H1 (cell line): ENCODE measurements at regions not wholly inside any gene's neighbourhood (a gene's known extent, or its start where the extent isn't known, plus 50 kb on each side); places are given as distances from the start of the nearest gene placed in this dataset.

ENCODE experiments used
- CTCF ChIA-PET: fragments of 300-600 bp; sonication (Branson Sonifier 250); formaldehyde crosslinking; loops from one replicate; lab custom pipeline; 2021; ENCODE audit not compliant: partially characterized antibody; lab: Charles Lee
- POLR2A ChIA-PET: fragments of 300-600 bp; sonication (Branson Sonifier 250); formaldehyde crosslinking; loops from one replicate; lab custom pipeline; 2021; ENCODE audit warnings: inconsistent platforms; ENCODE audit not compliant: partially characterized antibody; lab: Charles Lee
- DNase-seq, 2 experiments: peaks; one replicate each; pipeline versions ENCODE4 v3.0.0 to v3.0.0-alpha.2; 2010 to 2022; ENCODE audit warnings: low spot score in 2 of 2, low read depth in 1 of 2, mixed read lengths in 1 of 2
- FAIRE-seq: peaks from 2 replicates; lab custom pipeline; 2011; peaks lifted over from hg19 to GRCh38; lab: Jason Lieb, UNC
- H2AFZ ChIP-seq: 2 replicates; pipeline ENCODE4 v1.8.1; 2012; ENCODE audit warnings: low read length, inconsistent platforms
- H2AK5ac ChIP-seq: 2 replicates; pipeline ENCODE4 v1.6.1; 2013; ENCODE audit warnings: low read depth, low read length
- H2BK120ac ChIP-seq: replicated peaks from 2 replicates; pipeline ENCODE3; 2013; ENCODE audit warnings: low read depth, low read length, inconsistent platforms
- H2BK12ac ChIP-seq: 2 replicates; pipeline ENCODE4 v1.6.1; 2013; ENCODE audit warnings: low read depth, low read length
- H2BK15ac ChIP-seq: 2 replicates; pipeline ENCODE4 v1.6.1; 2013; ENCODE audit warnings: low read length
- H2BK20ac ChIP-seq: 2 replicates; pipeline ENCODE4 v1.6.1; 2013; ENCODE audit warnings: low read length
- H2BK5ac ChIP-seq: 2 replicates; pipeline ENCODE4 v1.6.1; 2013; ENCODE audit warnings: low read depth, low read length
- H3K14ac ChIP-seq: 2 replicates; pipeline ENCODE4 v1.6.1; 2013; ENCODE audit warnings: inconsistent platforms; ENCODE audit not compliant: insufficient read length
- H3K18ac ChIP-seq: 2 replicates; pipeline ENCODE4 v1.6.1; 2013; ENCODE audit warnings: low read length; ENCODE audit errors: extremely low read depth
- H3K23ac ChIP-seq: 2 replicates; pipeline ENCODE4 v1.6.1; 2013; ENCODE audit warnings: inconsistent platforms; ENCODE audit not compliant: insufficient read length
- H3K23me2 ChIP-seq: 2 replicates; pipeline ENCODE4 v1.6.1; 2013; ENCODE audit warnings: low read depth, low read length
- H3K27ac ChIP-seq: 2 replicates; pipeline ENCODE4 v1.6.1; 2011; ENCODE audit warnings: low read depth, low read length, inconsistent platforms
- H3K27me3 ChIP-seq, 4 experiments: replicated peaks in 1 of 4; 1 replicate in 1 of 4; 2 replicates in 3 of 4; pipeline versions ENCODE4 v1.6.1 to v1.8.1; 2011 to 2013; ENCODE audit warnings: low read length in 3 of 4, mild to moderate bottlenecking in 3 of 4, inconsistent platforms in 2 of 4, mixed read lengths in 2 of 4, moderate library complexity in 1 of 4; ENCODE audit not compliant: control insufficient read depth in 3 of 4, insufficient read depth in 3 of 4; ENCODE audit errors: extremely low read depth in 1 of 4
- H3K36me3 ChIP-seq, 4 experiments: 2 replicates each; pipeline versions ENCODE4 v1.6.1 to v1.8.1; 2011 to 2013; ENCODE audit warnings: mild to moderate bottlenecking in 4 of 4, low read length in 3 of 4, moderate library complexity in 2 of 4, control low read depth in 1 of 4, inconsistent platforms in 1 of 4; ENCODE audit not compliant: insufficient read depth in 4 of 4, control insufficient read depth in 2 of 4
- H3K4ac ChIP-seq: replicated peaks from 2 replicates; pipeline ENCODE3; 2013; ENCODE audit warnings: low read length, low read depth, mixed read lengths, inconsistent platforms; ENCODE audit not compliant: insufficient read length
- H3K4me1 ChIP-seq, 4 experiments: replicated peaks in 1 of 4; 1 replicate in 1 of 4; 2 replicates in 3 of 4; pipeline versions ENCODE4 v1.6.1 to v1.8.1; 2011 to 2013; ENCODE audit warnings: low read length in 3 of 4, inconsistent platforms in 2 of 4, mixed read lengths in 1 of 4; ENCODE audit not compliant: insufficient read depth in 4 of 4, control insufficient read depth in 3 of 4
- H3K4me2 ChIP-seq, 2 experiments: 2 replicates each; pipeline versions ENCODE4 v1.6.1 to v1.8.1; 2011 to 2013; ENCODE audit warnings: low read depth in 2 of 2, low read length in 2 of 2, control low read depth in 1 of 2, inconsistent platforms in 1 of 2, mild to moderate bottlenecking in 1 of 2; ENCODE audit not compliant: insufficient read depth in 1 of 2
- H3K4me3 ChIP-seq, 4 experiments: fragments of 200-600, 300-600 bp in 1 of 4; sonication (generic), shearing (Covaris generic), sonication (Bioruptor Twin) in 1 of 4; 2 replicates each; pipeline versions ENCODE4 v1.5.1 to v1.8.1; 2011 to 2016; ENCODE audit warnings: low read length in 4 of 4, low read depth in 3 of 4, control low read depth in 2 of 4, inconsistent platforms in 2 of 4, mild to moderate bottlenecking in 2 of 4, mixed read lengths in 1 of 4, moderate library complexity in 1 of 4; ENCODE audit not compliant: insufficient read depth in 2 of 4; ENCODE audit errors: extremely low read depth in 1 of 4
- H3K56ac ChIP-seq: replicated peaks from 2 replicates; pipeline ENCODE3; 2013; ENCODE audit warnings: low read depth, mild to moderate bottlenecking, mixed read lengths, low read length, inconsistent platforms; ENCODE audit not compliant: insufficient read length
- H3K79me1 ChIP-seq: 2 replicates; pipeline ENCODE4 v1.6.1; 2013; ENCODE audit warnings: low read depth, low read length, control low read depth
- H3K79me2 ChIP-seq, 2 experiments: 2 replicates each; pipeline versions ENCODE4 v1.6.1 to v1.8.1; 2012 to 2013; ENCODE audit warnings: low read length in 2 of 2, mild to moderate bottlenecking in 2 of 2, inconsistent platforms in 1 of 2; ENCODE audit not compliant: insufficient read depth in 2 of 2, control insufficient read depth in 1 of 2
- H3K9ac ChIP-seq, 4 experiments: replicated peaks in 1 of 4; 1 replicate in 1 of 4; 2 replicates in 3 of 4; pipeline versions ENCODE4 v1.6.1 to v1.8.1; 2011 to 2013; ENCODE audit warnings: low read depth in 3 of 4, low read length in 3 of 4, control low read depth in 2 of 4, mild to moderate bottlenecking in 2 of 4, moderate library complexity in 2 of 4, inconsistent platforms in 1 of 4; ENCODE audit errors: extremely low read depth in 1 of 4
- H3K9me3 ChIP-seq, 2 experiments: 2 replicates each; pipeline versions ENCODE4 v1.6.1 to v1.8.1; 2012 to 2013; ENCODE audit warnings: mild to moderate bottlenecking in 2 of 2, moderate library complexity in 2 of 2, control low read depth in 1 of 2, inconsistent platforms in 1 of 2, low read depth in 1 of 2, low read length in 1 of 2, mixed read lengths in 1 of 2; ENCODE audit not compliant: insufficient read depth in 2 of 2
- H4K20me1 ChIP-seq, 2 experiments: replicated peaks in 1 of 2; 2 replicates each; pipeline versions ENCODE3 to v1.8.1; 2011 to 2013; ENCODE audit warnings: inconsistent platforms in 2 of 2, low read length in 2 of 2, mild to moderate bottlenecking in 1 of 2; ENCODE audit not compliant: insufficient read depth in 2 of 2, control insufficient read depth in 1 of 2
- H4K5ac ChIP-seq: 2 replicates; pipeline ENCODE4 v1.6.1; 2013; ENCODE audit warnings: low read length, low read depth, mixed read lengths, inconsistent platforms; ENCODE audit not compliant: insufficient read length
- H4K8ac ChIP-seq: 2 replicates; pipeline ENCODE4 v1.8.0; 2013; ENCODE audit warnings: mild to moderate bottlenecking, moderate library complexity, low read length, inconsistent platforms; ENCODE audit not compliant: insufficient read depth; ENCODE audit errors: extremely low read depth
- H4K91ac ChIP-seq: replicated peaks from 2 replicates; pipeline ENCODE3; 2013; ENCODE audit warnings: low read length, mixed read lengths, inconsistent platforms; ENCODE audit not compliant: insufficient read length
- CEBPB ChIP-seq: IDR thresholded peaks from 2 replicates; pipeline ENCODE4 v1.6.1; 2012; ENCODE audit warnings: low read depth, low read length
- CHD1 ChIP-seq: IDR thresholded peaks from 2 replicates; pipeline ENCODE4 v1.6.1; 2012; ENCODE audit warnings: low read depth, low read length, improper control_type of control experiment
- EP300 ChIP-seq, 2 experiments: IDR thresholded peaks; 1 replicate in 1 of 2; 2 replicates in 1 of 2; pipeline ENCODE4 v1.6.1; 2011 to 2012; ENCODE audit warnings: low read depth in 2 of 2, low read length in 2 of 2, mild to moderate bottlenecking in 2 of 2, borderline replicate concordance in 1 of 2, inconsistent platforms in 1 of 2, moderate library complexity in 1 of 2
- FOSL1 ChIP-seq: IDR thresholded peaks from 2 replicates; pipeline ENCODE4 v1.6.1; 2011; ENCODE audit warnings: mild to moderate bottlenecking, low read depth, low read length, moderate library complexity; ENCODE audit not compliant: insufficient read depth
- HDAC2 ChIP-seq, 2 experiments: fragments of 300-600 bp in 1 of 2; sonication (generic) in 1 of 2; IDR thresholded peaks; 2 replicates each; pipeline ENCODE4 v1.6.1; 2011 to 2012; ENCODE audit warnings: low read depth in 2 of 2, low read length in 2 of 2, mild to moderate bottlenecking in 2 of 2, moderate library complexity in 2 of 2, borderline replicate concordance in 1 of 2, inconsistent platforms in 1 of 2
- JUN ChIP-seq: IDR thresholded peaks from 2 replicates; pipeline ENCODE4 v1.6.1; 2011; ENCODE audit warnings: low read depth, mild to moderate bottlenecking, improper control_type of control experiment, low read length
- MAFK ChIP-seq: IDR thresholded peaks from 2 replicates; pipeline ENCODE4 v1.6.1; 2012; ENCODE audit warnings: low read depth, mild to moderate bottlenecking, improper control_type of control experiment, low read length
- MAX ChIP-seq: IDR thresholded peaks from 2 replicates; pipeline ENCODE4 v1.6.1; 2012; ENCODE audit warnings: inconsistent platforms
- PHF8 ChIP-seq: fragments of 200-600 bp; sonication (generic); conservative IDR thresholded peaks from 2 replicates; pipeline ENCODE4 v1.7.1; 2012; ENCODE audit warnings: low read depth, mild to moderate bottlenecking, inconsistent platforms, low read length, moderate library complexity
- RXRA ChIP-seq: IDR thresholded peaks from 2 replicates; pipeline ENCODE4 v1.6.1; 2011; ENCODE audit warnings: low read depth, mild to moderate bottlenecking, low read length, moderate library complexity; ENCODE audit not compliant: insufficient read depth
- SP4 ChIP-seq: IDR thresholded peaks from 2 replicates; pipeline ENCODE4 v1.6.1; 2012; ENCODE audit warnings: low read length, inconsistent platforms
- TAF1 ChIP-seq: IDR thresholded peaks from 2 replicates; pipeline ENCODE4 v1.6.1; 2011; ENCODE audit warnings: mild to moderate bottlenecking, low read depth, low read length
- TEAD4 ChIP-seq: IDR thresholded peaks from 2 replicates; pipeline ENCODE4 v1.6.1; 2012; ENCODE audit warnings: low read depth, low read length, inconsistent platforms, mixed read lengths
- WGBS, 2 experiments: shearing (Covaris generic) in 1 of 2; methylation state at CpG; one replicate each; pipeline versions ENCODE4 v1.1.6 to v1.1.7; 2013 to 2015; ENCODE audit warnings: low lambda C conversion rate in 2 of 2, mixed read lengths in 2 of 2, inconsistent platforms in 1 of 2, low coverage in 1 of 2, missing lambda C conversion rate in 1 of 2; ENCODE audit not compliant: insufficient replicate concordance in 2 of 2, insufficient coverage in 1 of 2, insufficient read length in 1 of 2; ENCODE audit errors: extremely low coverage in 1 of 2, missing lambda C conversion rate in 1 of 2; 5-methylcytosine and 5-hydroxymethylcytosine counted together

GRCh38 chr6:168919470-168920179 lies 334.0 kb downstream of the THBS2 start:
- Histone ChIP-seq H4K91ac (no peak overlapping the region), H4K8ac (no peak overlapping the region), H3K27me3 (no peaks in the 10 kb centered on the region), H3K79me2 (no peaks in the 10 kb centered on the region), H4K20me1 (no peaks in the 10 kb centered on the region), H2AFZ (no peak overlapping the region), H3K9ac (no peak overlapping the region), H3K4me3 (no peak overlapping the region), H2BK120ac (no peak overlapping the region), H3K23me2 (no peaks in the 10 kb centered on the region), H3K4me2 (no peak overlapping the region), H3K27ac (no peak overlapping the region), H3K14ac (no peak overlapping the region), H2AK5ac (no peak overlapping the region), H3K23ac (no peak overlapping the region), H3K9me3 (no peaks in the 10 kb centered on the region), H3K36me3 (no peaks in the 10 kb centered on the region), H3K56ac (no peak overlapping the region), H2BK15ac (no peak overlapping the region), H2BK20ac (no peak overlapping the region), H3K4me1 (no peaks in the 10 kb centered on the region), H3K79me1 (no peaks in the 10 kb centered on the region), H2BK12ac (no peak overlapping the region), H3K18ac (no peak overlapping the region), H4K5ac (no peak overlapping the region), H3K4ac (no peak overlapping the region), H2BK5ac (no peak overlapping the region)
- DNase-seq, result no peak
- WGBS, 2 experiments, result 87% methylated on average over 13 of the region's 13 CpGs; no CpG with 5 or more reads in 1 of the 2 experiments
- no peak for FAIRE-seq
- CTCF ChIA-PET, result interaction anchor here (1.3 kb wide), 1 partner anchor 16 kb away, joined by 3 read pairs; no protein-coding TSS in a partner anchor
- POLR2A ChIA-PET, result no interaction called here
- TF ChIP-seq EP300 (IDR thresholded peaks at IDR 0.05; ENCODE audit: borderline replicate concordance in 1 of 2, low read depth in 2 of 2, low read length in 2 of 2), result no peak
- no peak for TF ChIP-seq FOSL1
- TF ChIP-seq CEBPB, result no peak
- no peak for TF ChIP-seq TAF1
- no peak for TF ChIP-seq MAFK
- TF ChIP-seq TEAD4, result no peak
- no peak for TF ChIP-seq MAX
- no peak for TF ChIP-seq JUN
- TF ChIP-seq PHF8, result no peak
- TF ChIP-seq RXRA, result no peak
- no peak for TF ChIP-seq SP4
- TF ChIP-seq CHD1, result no peak
- no peak for TF ChIP-seq HDAC2 (IDR thresholded peaks at IDR 0.05; ENCODE audit: borderline replicate concordance in 1 of 2, low read depth in 2 of 2, low read length in 2 of 2)
